HL-60 (cell line): ENCODE measurements at regions not wholly inside any gene's neighbourhood (a gene's known extent, or its start where the extent isn't known, plus 50 kb on each side); places are given as distances from the start of the nearest gene placed in this dataset.

Experiments
- POLR2AphosphoS5 ChIP-seq: IDR thresholded peaks from 2 replicates; pipeline ENCODE4 v1.6.1; 2012; ENCODE audit warnings: low read depth
- SPI1 ChIP-seq: IDR thresholded peaks from 2 replicates; pipeline ENCODE4 v1.6.1; 2012; ENCODE audit warnings: low read depth, mild to moderate bottlenecking, borderline replicate concordance
- TF ChIP-seq, protein P1 (sequence below): IDR thresholded peaks from one replicate; pipeline ENCODE4 v1.5.1; 2011; ENCODE audit warnings: low read length, control low read depth, inconsistent platforms; ENCODE audit not compliant: insufficient read depth

DNA sequence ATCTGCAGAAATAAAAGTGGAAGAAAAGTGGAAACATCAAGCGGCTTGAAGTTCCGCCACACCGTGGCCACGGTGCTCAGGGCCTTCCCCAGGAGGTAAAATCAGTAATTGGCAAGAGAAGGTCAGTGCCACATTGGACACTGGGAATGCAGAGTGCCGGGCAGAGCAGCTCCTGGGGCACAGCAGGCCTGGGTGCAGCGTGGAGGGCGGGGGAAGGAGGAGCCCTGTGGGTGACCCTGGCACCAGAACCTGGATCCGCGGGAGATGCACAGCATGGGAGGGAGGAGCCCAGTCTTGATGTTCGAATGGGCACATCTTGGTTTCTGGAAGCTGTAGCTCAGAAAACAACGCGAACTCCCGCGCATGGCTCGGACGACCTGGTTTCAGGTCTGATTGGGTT, 630.2 kb downstream of the GALR1 start:
- TF ChIP-seq, protein P1, sequence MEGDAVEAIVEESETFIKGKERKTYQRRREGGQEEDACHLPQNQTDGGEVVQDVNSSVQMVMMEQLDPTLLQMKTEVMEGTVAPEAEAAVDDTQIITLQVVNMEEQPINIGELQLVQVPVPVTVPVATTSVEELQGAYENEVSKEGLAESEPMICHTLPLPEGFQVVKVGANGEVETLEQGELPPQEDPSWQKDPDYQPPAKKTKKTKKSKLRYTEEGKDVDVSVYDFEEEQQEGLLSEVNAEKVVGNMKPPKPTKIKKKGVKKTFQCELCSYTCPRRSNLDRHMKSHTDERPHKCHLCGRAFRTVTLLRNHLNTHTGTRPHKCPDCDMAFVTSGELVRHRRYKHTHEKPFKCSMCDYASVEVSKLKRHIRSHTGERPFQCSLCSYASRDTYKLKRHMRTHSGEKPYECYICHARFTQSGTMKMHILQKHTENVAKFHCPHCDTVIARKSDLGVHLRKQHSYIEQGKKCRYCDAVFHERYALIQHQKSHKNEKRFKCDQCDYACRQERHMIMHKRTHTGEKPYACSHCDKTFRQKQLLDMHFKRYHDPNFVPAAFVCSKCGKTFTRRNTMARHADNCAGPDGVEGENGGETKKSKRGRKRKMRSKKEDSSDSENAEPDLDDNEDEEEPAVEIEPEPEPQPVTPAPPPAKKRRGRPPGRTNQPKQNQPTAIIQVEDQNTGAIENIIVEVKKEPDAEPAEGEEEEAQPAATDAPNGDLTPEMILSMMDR = no peak
- TF ChIP-seq POLR2AphosphoS5 (no peak), SPI1 (no peak)
